MM.1S (cell line): ENCODE measurements at regions not wholly inside any gene's neighbourhood (a gene's known extent, or its start where the extent isn't known, plus 50 kb on each side); places are given as distances from the start of the nearest gene placed in this dataset.

Experiments
- DNase-seq: peaks from one replicate; pipeline ENCODE4 v3.0.0-alpha.2; 2015
- H2AFZ ChIP-seq: fragments of 300-600 bp; sonication (generic); 2 replicates; pipeline ENCODE4 v1.6.0; 2016; ENCODE audit warnings: antibody characterized with exemption, low read length
- H3F3A ChIP-seq: fragments of 300-600 bp; sonication (generic); 2 replicates; pipeline ENCODE4 v1.6.1; 2016; ENCODE audit warnings: mild to moderate bottlenecking, antibody characterized with exemption, low read length, moderate library complexity, mixed read lengths; ENCODE audit not compliant: insufficient read depth
- H3K27ac ChIP-seq: fragments of 300-600 bp; sonication (generic); 2 replicates; pipeline ENCODE4 v1.5.1; 2016; ENCODE audit warnings: mild to moderate bottlenecking, low read length
- H3K27me3 ChIP-seq: fragments of 300-600 bp; sonication (generic); replicated peaks from 2 replicates; pipeline ENCODE4 v1.6.0; 2016; ENCODE audit warnings: low read length; ENCODE audit not compliant: insufficient read depth
- H3K36me3 ChIP-seq: fragments of 300-600 bp; sonication (generic); replicated peaks from 2 replicates; pipeline ENCODE4 v1.6.1; 2016; ENCODE audit warnings: mild to moderate bottlenecking, low read length, mixed read lengths; ENCODE audit not compliant: insufficient read depth
- H3K4me1 ChIP-seq: fragments of 300-600 bp; sonication (generic); 2 replicates; pipeline ENCODE4 v1.6.1; 2016; ENCODE audit warnings: low read length, mixed read lengths
- H3K4me2 ChIP-seq: fragments of 300-600 bp; sonication (generic); 2 replicates; pipeline ENCODE4 v1.6.0; 2016; ENCODE audit warnings: low read depth, low read length
- H3K4me3 ChIP-seq: fragments of 300-600 bp; sonication (generic); 2 replicates; pipeline ENCODE4 v1.5.1; 2016; ENCODE audit warnings: low read length, mixed read lengths
- H3K79me2 ChIP-seq: fragments of 300-600 bp; sonication (generic); 2 replicates; pipeline ENCODE4 v1.6.1; 2016; ENCODE audit warnings: mixed run types, low read length, mixed read lengths
- H3K9ac ChIP-seq: fragments of 300-600 bp; sonication (generic); 2 replicates; pipeline ENCODE4 v1.6.1; 2016; ENCODE audit warnings: low read length, mixed read lengths
- H3K9me2 ChIP-seq: fragments of 300-600 bp; sonication (generic); replicated peaks from 2 replicates; pipeline ENCODE4 v1.6.1; 2016; ENCODE audit warnings: mild to moderate bottlenecking, low read length, mixed read lengths; ENCODE audit not compliant: insufficient read depth
- H3K9me3 ChIP-seq: fragments of 300-600 bp; sonication (generic); replicated peaks from 2 replicates; pipeline ENCODE4 v1.6.1; 2016; ENCODE audit warnings: mild to moderate bottlenecking, low read length, mixed read lengths; ENCODE audit not compliant: insufficient read depth
- H4K20me1 ChIP-seq: fragments of 300-600 bp; sonication (generic); 2 replicates; pipeline ENCODE4 v1.6.1; 2016; ENCODE audit warnings: mild to moderate bottlenecking, low read length, moderate library complexity, mixed read lengths; ENCODE audit not compliant: insufficient read depth
- EZH2 ChIP-seq: fragments of 300-600 bp; sonication (generic); optimal IDR thresholded peaks from 2 replicates; pipeline ENCODE3; 2017; ENCODE audit warnings: low read depth, mild to moderate bottlenecking, antibody characterized with exemption, low read length, mixed read lengths
- EZH2phosphoT487 ChIP-seq: fragments of 300-600 bp; sonication (generic); IDR thresholded peaks from 2 replicates; pipeline ENCODE4 v1.6.1; 2018; ENCODE audit warnings: antibody characterized with exemption, low read length
- TF ChIP-seq, protein P1 (sequence below): fragments of 300-600 bp; sonication (generic); IDR thresholded peaks from 2 replicates; pipeline ENCODE4 v1.5.1; 2016; ENCODE audit warnings: antibody characterized with exemption, low read length, mixed read lengths

DNA sequence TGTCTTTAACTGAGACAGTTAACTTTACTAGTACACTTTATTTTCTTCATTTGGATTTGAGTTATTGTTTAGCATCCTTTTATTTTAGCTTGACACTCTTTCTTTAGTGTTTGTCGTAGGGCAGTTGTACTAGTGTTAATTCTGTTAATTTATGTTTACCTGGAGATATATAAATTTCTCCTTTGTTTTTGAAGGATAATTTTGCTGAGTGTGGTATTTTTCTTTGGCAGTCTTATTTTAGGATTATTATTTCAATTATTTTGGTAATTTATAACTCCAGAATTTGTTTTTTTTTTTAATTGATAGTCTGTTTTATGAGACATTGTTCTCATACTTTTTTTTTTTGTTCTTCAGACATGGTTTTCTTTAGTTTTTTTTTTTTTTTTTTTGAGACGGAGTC, 73.8 kb upstream of the CHODL start:
- no peaks in the 10 kb centered on the region for H3K79me2 ChIP-seq
- no peak overlapping the region for H3K4me2 ChIP-seq
- H3K9me2 ChIP-seq: no peaks in the 10 kb centered on the region
- no peaks in the 10 kb centered on the region for H3K27me3 ChIP-seq
- DNase-seq: no peak
- no peak overlapping the region for H3K27ac ChIP-seq
- no peaks in the 10 kb centered on the region for H4K20me1 ChIP-seq
- H3K4me3 ChIP-seq: no peak overlapping the region
- no peak overlapping the region for H2AFZ ChIP-seq
- TF ChIP-seq EZH2: no peak
- TF ChIP-seq, protein P1, sequence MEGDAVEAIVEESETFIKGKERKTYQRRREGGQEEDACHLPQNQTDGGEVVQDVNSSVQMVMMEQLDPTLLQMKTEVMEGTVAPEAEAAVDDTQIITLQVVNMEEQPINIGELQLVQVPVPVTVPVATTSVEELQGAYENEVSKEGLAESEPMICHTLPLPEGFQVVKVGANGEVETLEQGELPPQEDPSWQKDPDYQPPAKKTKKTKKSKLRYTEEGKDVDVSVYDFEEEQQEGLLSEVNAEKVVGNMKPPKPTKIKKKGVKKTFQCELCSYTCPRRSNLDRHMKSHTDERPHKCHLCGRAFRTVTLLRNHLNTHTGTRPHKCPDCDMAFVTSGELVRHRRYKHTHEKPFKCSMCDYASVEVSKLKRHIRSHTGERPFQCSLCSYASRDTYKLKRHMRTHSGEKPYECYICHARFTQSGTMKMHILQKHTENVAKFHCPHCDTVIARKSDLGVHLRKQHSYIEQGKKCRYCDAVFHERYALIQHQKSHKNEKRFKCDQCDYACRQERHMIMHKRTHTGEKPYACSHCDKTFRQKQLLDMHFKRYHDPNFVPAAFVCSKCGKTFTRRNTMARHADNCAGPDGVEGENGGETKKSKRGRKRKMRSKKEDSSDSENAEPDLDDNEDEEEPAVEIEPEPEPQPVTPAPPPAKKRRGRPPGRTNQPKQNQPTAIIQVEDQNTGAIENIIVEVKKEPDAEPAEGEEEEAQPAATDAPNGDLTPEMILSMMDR: no peak
- no peak for TF ChIP-seq EZH2phosphoT487
- no peaks in the 10 kb centered on the region for H3K9me3 ChIP-seq
- no peaks in the 10 kb centered on the region for H3K36me3 ChIP-seq
- no peaks in the 10 kb centered on the region for H3F3A ChIP-seq
- H3K4me1 ChIP-seq: no peaks in the 10 kb centered on the region
- H3K9ac ChIP-seq: no peak overlapping the region

DNA sequence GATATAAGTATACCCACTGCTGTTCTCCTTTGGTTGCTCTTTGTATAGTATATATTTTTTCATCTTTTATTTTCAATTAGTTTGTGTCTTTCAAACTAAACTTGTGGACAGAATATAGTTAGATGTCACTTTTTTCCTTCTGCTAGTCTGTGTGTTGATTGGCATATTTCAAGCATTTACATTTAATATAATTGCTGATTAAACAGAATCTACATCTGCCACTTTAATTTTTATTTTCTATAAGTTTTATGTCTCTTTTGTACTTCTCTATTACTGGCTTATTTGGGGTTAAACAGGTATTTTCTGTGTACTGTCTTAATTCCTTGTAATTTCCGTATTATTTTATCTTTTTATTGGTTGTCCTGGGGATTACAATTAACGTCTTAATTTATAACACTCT, 74.4 kb upstream of the CHODL start:
- Histone ChIP-seq H3K9me2 (no peaks in the 10 kb centered on the region), H3F3A (no peaks in the 10 kb centered on the region), H3K27ac (no peak overlapping the region), H3K4me2 (no peak overlapping the region), H3K9ac (no peak overlapping the region), H2AFZ (no peak overlapping the region), H3K4me3 (no peak overlapping the region), H3K36me3 (no peaks in the 10 kb centered on the region), H4K20me1 (no peaks in the 10 kb centered on the region), H3K9me3 (no peaks in the 10 kb centered on the region), H3K79me2 (no peaks in the 10 kb centered on the region), H3K4me1 (no peaks in the 10 kb centered on the region), H3K27me3 (no peaks in the 10 kb centered on the region)
- DNase-seq: no peak
- TF ChIP-seq EZH2 (no peak), EZH2phosphoT487 (no peak)
- TF ChIP-seq, protein P1: no peak

DNA sequence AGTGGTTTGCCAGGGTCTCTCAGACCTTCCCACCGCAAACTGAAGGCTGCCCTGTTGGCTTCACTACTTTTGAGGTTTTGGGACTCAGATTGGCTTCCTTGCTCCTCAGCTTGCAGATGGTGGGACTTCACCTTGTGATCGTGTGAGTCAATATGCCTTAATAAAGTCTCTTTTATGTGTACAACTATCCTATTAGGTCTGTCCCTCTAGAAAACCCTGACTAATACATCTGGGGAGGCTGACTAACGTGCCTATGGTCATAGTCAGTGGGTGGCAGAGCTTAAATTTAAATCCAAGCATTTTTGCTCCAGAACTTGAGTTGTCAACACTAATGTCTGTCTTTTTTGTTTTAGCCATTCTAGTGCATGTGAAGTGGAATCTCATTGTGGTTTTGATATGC, 76.5 kb upstream of the CHODL start:
- Histone ChIP-seq H3K4me2 (no peak overlapping the region), H3K27ac (no peak overlapping the region), H3F3A (no peaks in the 10 kb centered on the region), H4K20me1 (no peaks in the 10 kb centered on the region), H3K4me3 (no peak overlapping the region), H2AFZ (no peak overlapping the region), H3K9ac (no peak overlapping the region), H3K9me2 (no peaks in the 10 kb centered on the region), H3K27me3 (no peaks in the 10 kb centered on the region), H3K79me2 (no peaks in the 10 kb centered on the region), H3K4me1 (no peaks in the 10 kb centered on the region), H3K36me3 (no peaks in the 10 kb centered on the region), H3K9me3 (no peaks in the 10 kb centered on the region)
- TF ChIP-seq EZH2 (no peak), EZH2phosphoT487 (no peak)
- TF ChIP-seq, protein P1: no peak
- no peak for DNase-seq
